OCI-LY3 (cell line): ENCODE measurements at regions not wholly inside any gene's neighbourhood (a gene's known extent, or its start where the extent isn't known, plus 50 kb on each side); places are given as distances from the start of the nearest gene placed in this dataset.

Experiments used
- EZH2phosphoT487 ChIP-seq: fragments of 200-600 bp; shearing (Covaris generic); IDR thresholded peaks from 2 replicates; pipeline ENCODE4 v1.6.1; 2018; ENCODE audit warnings: antibody characterized with exemption, mixed run types, low read depth
- TF ChIP-seq, protein P1 (sequence below): fragments of 200-600, 300-600 bp; sonication (generic); IDR thresholded peaks from 2 replicates; pipeline ENCODE4 v1.5.1; 2014; ENCODE audit warnings: antibody characterized with exemption, low read length, low read depth

DNA sequence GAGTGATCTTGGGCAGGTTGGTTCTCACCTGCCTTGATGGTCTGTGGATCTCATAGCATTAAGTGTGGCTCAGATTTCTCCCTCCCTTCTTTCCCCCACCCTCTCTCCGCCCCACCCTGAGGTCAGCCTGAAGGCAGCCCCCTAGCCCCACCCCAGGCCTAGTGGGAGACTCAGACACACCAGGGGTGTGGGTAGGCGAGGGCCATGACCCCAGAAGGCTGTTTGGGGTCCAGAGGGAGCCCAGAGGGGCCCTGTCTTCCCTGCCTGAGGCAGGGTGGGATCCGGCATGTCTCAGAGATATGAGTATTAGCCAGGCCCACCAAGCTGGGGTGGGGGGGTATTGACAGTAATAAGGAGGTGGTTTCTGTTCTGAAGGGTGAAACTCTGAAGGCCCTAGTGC is 160.5 kb downstream of the GLI2 start:
- TF ChIP-seq, protein P1, sequence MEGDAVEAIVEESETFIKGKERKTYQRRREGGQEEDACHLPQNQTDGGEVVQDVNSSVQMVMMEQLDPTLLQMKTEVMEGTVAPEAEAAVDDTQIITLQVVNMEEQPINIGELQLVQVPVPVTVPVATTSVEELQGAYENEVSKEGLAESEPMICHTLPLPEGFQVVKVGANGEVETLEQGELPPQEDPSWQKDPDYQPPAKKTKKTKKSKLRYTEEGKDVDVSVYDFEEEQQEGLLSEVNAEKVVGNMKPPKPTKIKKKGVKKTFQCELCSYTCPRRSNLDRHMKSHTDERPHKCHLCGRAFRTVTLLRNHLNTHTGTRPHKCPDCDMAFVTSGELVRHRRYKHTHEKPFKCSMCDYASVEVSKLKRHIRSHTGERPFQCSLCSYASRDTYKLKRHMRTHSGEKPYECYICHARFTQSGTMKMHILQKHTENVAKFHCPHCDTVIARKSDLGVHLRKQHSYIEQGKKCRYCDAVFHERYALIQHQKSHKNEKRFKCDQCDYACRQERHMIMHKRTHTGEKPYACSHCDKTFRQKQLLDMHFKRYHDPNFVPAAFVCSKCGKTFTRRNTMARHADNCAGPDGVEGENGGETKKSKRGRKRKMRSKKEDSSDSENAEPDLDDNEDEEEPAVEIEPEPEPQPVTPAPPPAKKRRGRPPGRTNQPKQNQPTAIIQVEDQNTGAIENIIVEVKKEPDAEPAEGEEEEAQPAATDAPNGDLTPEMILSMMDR, result no peak
- no peak for TF ChIP-seq EZH2phosphoT487
